ENCODE measurements at regions not wholly inside any gene's neighbourhood (a gene's known extent, or its start where the extent isn't known, plus 50 kb on each side); places are given as distances from the start of the nearest gene placed in this dataset.

- no peaks in the 10 kb centered on the region for H3K9me3 ChIP-seq (replicated peaks; ENCODE audit: control insufficient read depth, insufficient read depth, low read length)
- no peaks in the 10 kb centered on the region for H4K20me1 ChIP-seq (replicated peaks; ENCODE audit: control insufficient read depth, extremely low read depth, insufficient read depth, low read length)
- H3K27me3 ChIP-seq (ENCODE audit: control insufficient read depth in 2 of 2, insufficient read depth in 2 of 2, low read length in 2 of 2), result no peaks in the 10 kb centered on the region
- FAIRE-seq (no peak), DNase-seq (ENCODE audit: low read depth, low spot score) (no peak)
- no peaks in the 10 kb centered on the region for H3K79me2 ChIP-seq (ENCODE audit: control insufficient read depth, insufficient read depth, low read length)
- TF ChIP-seq POLR2A (IDR thresholded peaks at IDR 0.05; ENCODE audit: low read depth, low read length), result no peak
- H3K27ac ChIP-seq (ENCODE audit: insufficient read depth, low read depth, low read length), result no peak overlapping the region
- no peak overlapping the region for H3K9ac ChIP-seq (replicated peaks; ENCODE audit: extremely low read depth, insufficient read depth, low read length)
- no peaks in the 10 kb centered on the region for H3K36me3 ChIP-seq (ENCODE audit: control insufficient read depth in 2 of 2, extremely low read depth in 1 of 2, insufficient read depth in 2 of 2, low read length in 2 of 2)
- no TSS peak for BruUV-seq (replicated peaks)
- H3K9me1 ChIP-seq (replicated peaks; ENCODE audit: control insufficient read depth, extremely low read depth, insufficient read depth, low read length), result no peaks in the 10 kb centered on the region
- no peak overlapping the region for H3K4me2 ChIP-seq (ENCODE audit: insufficient read depth, low read length)
- intact Hi-C loops (cut with micrococcal nuclease), result no loop called here
- ChIA-PET CTCF (no interaction called here), POLR2A (no interaction called here)
- dilution Hi-C loops (cut with MboI; ENCODE audit: extremely low pct_ligation_motif_present, low sequenced_read_pairs), result no loop called here
- no peak overlapping the region for H2AFZ ChIP-seq (ENCODE audit: low read depth, low read length)
- no peaks in the 10 kb centered on the region for H3K4me1 ChIP-seq (ENCODE audit: control insufficient read depth, extremely low read depth, insufficient read depth, low read length)
- H3K4me3 ChIP-seq (replicated peaks in 1 of 3; ENCODE audit: insufficient read depth in 1 of 3, low read depth in 1 of 3, low read length in 3 of 3), result no peak overlapping the region
Observed at GRCh38 chr11:91433284-91434010, 791.2 kb upstream of the FAT3 start.

GRCh38 chr11:91421641-91422040, 803.0 kb upstream of the FAT3 start:
- no peak overlapping the region for H3K4me2 ChIP-seq (ENCODE audit: insufficient read depth, low read length)
- no peak overlapping the region for H3K27ac ChIP-seq (ENCODE audit: insufficient read depth, low read depth, low read length)
- no peaks in the 10 kb centered on the region for H3K79me2 ChIP-seq (ENCODE audit: control insufficient read depth, insufficient read depth, low read length)
- H3K9me1 ChIP-seq (replicated peaks; ENCODE audit: control insufficient read depth, extremely low read depth, insufficient read depth, low read length), result no peaks in the 10 kb centered on the region
- ChIA-PET POLR2A (no interaction called here), CTCF (no interaction called here)
- no TSS peak for BruUV-seq (replicated peaks)
- FAIRE-seq, result no peak
- H3K4me1 ChIP-seq (ENCODE audit: control insufficient read depth, extremely low read depth, insufficient read depth, low read length), result no peaks in the 10 kb centered on the region
- H3K4me3 ChIP-seq (replicated peaks in 1 of 3; ENCODE audit: insufficient read depth in 1 of 3, low read depth in 1 of 3, low read length in 3 of 3), result no peak overlapping the region
- H3K9me3 ChIP-seq (replicated peaks; ENCODE audit: control insufficient read depth, insufficient read depth, low read length), result no peaks in the 10 kb centered on the region
- H2AFZ ChIP-seq (ENCODE audit: low read depth, low read length), result no peak overlapping the region
- no peaks in the 10 kb centered on the region for H4K20me1 ChIP-seq (replicated peaks; ENCODE audit: control insufficient read depth, extremely low read depth, insufficient read depth, low read length)
- H3K9ac ChIP-seq (replicated peaks; ENCODE audit: extremely low read depth, insufficient read depth, low read length), result no peak overlapping the region
- dilution Hi-C loops (cut with MboI; ENCODE audit: extremely low pct_ligation_motif_present, low sequenced_read_pairs) (no loop called here), intact Hi-C loops (cut with micrococcal nuclease) (no loop called here)
- H3K36me3 ChIP-seq (ENCODE audit: control insufficient read depth in 2 of 2, extremely low read depth in 1 of 2, insufficient read depth in 2 of 2, low read length in 2 of 2), result no peaks in the 10 kb centered on the region
- no peak for DNase-seq (ENCODE audit: low read depth, low spot score)
- TF ChIP-seq MAX (IDR thresholded peaks at IDR 0.05; ENCODE audit: insufficient read depth, insufficient read length) (no peak), GATA2 (IDR thresholded peaks at IDR 0.05; ENCODE audit: insufficient read depth, insufficient read length, low read depth, low read length) (no peak), POLR2AphosphoS5 (IDR thresholded peaks at IDR 0.05; ENCODE audit: insufficient read depth, low read depth, low read length) (no peak), FOS (IDR thresholded peaks at IDR 0.05; ENCODE audit: borderline replicate concordance, insufficient read depth, low read length) (no peak), POLR2A (IDR thresholded peaks at IDR 0.05; ENCODE audit: low read depth, low read length) (no peak), JUN (IDR thresholded peaks at IDR 0.05; ENCODE audit: borderline replicate concordance, insufficient read depth, insufficient read length, low read depth) (no peak), CTCF (IDR thresholded peaks at IDR 0.05; ENCODE audit: extremely low read depth in 1 of 2, insufficient read depth in 1 of 2, low read depth in 1 of 2, low read length in 2 of 2) (no peak), EZH2 (IDR thresholded peaks at IDR 0.05; ENCODE audit: borderline replicate concordance, low read depth, low read length, severe bottlenecking) (no peak), MYC (IDR thresholded peaks at IDR 0.05; ENCODE audit: low read depth, low read length) (no peak)
- no peaks in the 10 kb centered on the region for H3K27me3 ChIP-seq (ENCODE audit: control insufficient read depth in 2 of 2, insufficient read depth in 2 of 2, low read length in 2 of 2)

Measured in endothelial cell of umbilical vein (primary cell).